Epithelial cell of esophagus (primary cell): ENCODE measurements at regions not wholly inside any gene's neighbourhood (a gene's known extent, or its start where the extent isn't known, plus 50 kb on each side); places are given as distances from the start of the nearest gene placed in this dataset.

Source experiments
- DNase-seq: peaks from one replicate; pipeline ENCODE4 v3.0.0; 2010; ENCODE audit warnings: low read depth
- H3K4me3 ChIP-seq: 2 replicates; pipeline ENCODE4 v1.5.1; 2011; ENCODE audit warnings: mild to moderate bottlenecking, low read length, control low read depth
- CTCF ChIP-seq: IDR thresholded peaks from 2 replicates; pipeline ENCODE4 v1.5.1; 2011; ENCODE audit warnings: low read depth, mild to moderate bottlenecking, low read length, control low read depth, inconsistent platforms; ENCODE audit not compliant: insufficient read depth; ENCODE audit errors: missing control alignments

GRCh38 chr11:109480251-109480650 is 58.3 kb downstream of the C11orf87 start:
- no peak for DNase-seq
- H3K4me3 ChIP-seq: no peak overlapping the region
- no peak for TF ChIP-seq CTCF

GRCh38 chr11:109486129-109486528 is 64.1 kb downstream of the C11orf87 start:
- TF ChIP-seq CTCF: no peak
- no peak for DNase-seq
- H3K4me3 ChIP-seq: no peak overlapping the region

GRCh38 chr11:109490953-109491635 is 69.1 kb downstream of the C11orf87 start:
- TF ChIP-seq CTCF: no peak
- H3K4me3 ChIP-seq: no peak overlapping the region
- no peak for DNase-seq

- no peak overlapping the region for H3K4me3 ChIP-seq
- no peak for DNase-seq
- TF ChIP-seq CTCF: no peak
Measured at GRCh38 chr11:109506115-109506514, 84.1 kb downstream of the C11orf87 start.

- no peak overlapping the region for H3K4me3 ChIP-seq
- no peak for TF ChIP-seq CTCF
Measured at GRCh38 chr11:109507331-109507730, 85.3 kb downstream of the C11orf87 start.

GRCh38 chr11:109507836-109508561 is 86.0 kb downstream of the C11orf87 start:
- no peak overlapping the region for H3K4me3 ChIP-seq
- no peak for DNase-seq
- no peak for TF ChIP-seq CTCF

More at GRCh38 chr11:109507331-109507730, 85.3 kb downstream of the C11orf87 start:
- no peak for DNase-seq

GRCh38 chr11:109508943-109509342 is 87.0 kb downstream of the C11orf87 start:
- DNase-seq: no peak
- H3K4me3 ChIP-seq: no peak overlapping the region
- TF ChIP-seq CTCF: no peak
